GM23338 (cell line): ENCODE measurements at regions not wholly inside any gene's neighbourhood (a gene's known extent, or its start where the extent isn't known, plus 50 kb on each side); places are given as distances from the start of the nearest gene placed in this dataset.

Source experiments
- ATAC-seq: fragments of 200-7000 bp; cut with Tn5 transposase; 3 replicates; pipeline ENCODE4 v1.9.1; 2020
- DNase-seq: peaks from one replicate; pipeline ENCODE4 v3.0.0-alpha.2; 2015; ENCODE audit warnings: low spot score
- H2AFZ ChIP-seq: fragments of 200-600 bp; sonication (generic); 2 replicates; pipeline ENCODE4 v1.8.0; 2016; ENCODE audit warnings: antibody characterized with exemption, mild to moderate bottlenecking, moderate library complexity
- H3F3A ChIP-seq: fragments of 200-600 bp; sonication (generic); replicated peaks from 2 replicates; pipeline ENCODE4 v1.8.0; 2017; ENCODE audit warnings: antibody characterized with exemption, mixed run types, low read depth
- H3K27ac ChIP-seq: fragments of 200-600 bp; sonication (generic); 2 replicates; pipeline ENCODE4 v1.6.1; 2016; ENCODE audit warnings: low read depth
- H3K27me3 ChIP-seq: fragments of 200-600 bp; sonication (generic); 2 replicates; pipeline ENCODE4 v1.8.0; 2016; ENCODE audit warnings: mild to moderate bottlenecking, mixed run types, moderate library complexity; ENCODE audit not compliant: insufficient read depth
- H3K36me3 ChIP-seq: fragments of 200-600 bp; sonication (generic); 2 replicates; pipeline ENCODE4 v1.8.0; 2016; ENCODE audit warnings: mild to moderate bottlenecking; ENCODE audit not compliant: insufficient read depth
- H3K4me1 ChIP-seq: fragments of 200-600 bp; sonication (generic); 2 replicates; pipeline ENCODE4 v1.8.0; 2016; ENCODE audit warnings: mild to moderate bottlenecking, moderate library complexity; ENCODE audit not compliant: insufficient read depth
- H3K4me2 ChIP-seq: fragments of 200-600 bp; sonication (generic); 2 replicates; pipeline ENCODE4 v1.7.1; 2017; ENCODE audit warnings: mixed run types
- H3K4me3 ChIP-seq: fragments of 200-600 bp; sonication (generic); 2 replicates; pipeline ENCODE4 v1.6.1; 2016; ENCODE audit warnings: mixed run types
- H3K79me2 ChIP-seq: fragments of 200-600 bp; sonication (generic); replicated peaks from 2 replicates; pipeline ENCODE4 v1.8.0; 2017; ENCODE audit warnings: mild to moderate bottlenecking; ENCODE audit not compliant: insufficient read depth
- H3K9me2 ChIP-seq: fragments of 200-600 bp; sonication (generic); 2 replicates; pipeline ENCODE4 v1.8.0; 2017; ENCODE audit not compliant: insufficient read depth
- H4K20me1 ChIP-seq: fragments of 200-600 bp; sonication (generic); replicated peaks from 2 replicates; pipeline ENCODE4 v1.8.0; 2017; ENCODE audit warnings: mild to moderate bottlenecking; ENCODE audit not compliant: insufficient read depth
- H3K27ac Mint-ChIP-seq: 2 replicates; pipeline ENCODE4 v1.8.0; 2020; ENCODE audit warnings: inconsistent platforms, mild to moderate bottlenecking, moderate library complexity, mixed read lengths
- H3K27me3 Mint-ChIP-seq: 3 replicates; pipeline ENCODE4 v1.8.0; 2022; ENCODE audit warnings: low read depth, mild to moderate bottlenecking, moderate library complexity, mixed read lengths, inconsistent platforms; ENCODE audit not compliant: insufficient read depth, poor library complexity
- H3K36me3 Mint-ChIP-seq: 3 replicates; pipeline ENCODE4 v1.8.0; 2021; ENCODE audit warnings: low read depth, mild to moderate bottlenecking, inconsistent platforms, moderate library complexity, mixed read lengths
- H3K4me1 Mint-ChIP-seq: 3 replicates; pipeline ENCODE4 v1.8.0; 2020; ENCODE audit warnings: mild to moderate bottlenecking, inconsistent platforms, mixed read lengths
- H3K4me3 Mint-ChIP-seq: 3 replicates; pipeline ENCODE4 v1.8.0; 2021; ENCODE audit warnings: moderate library complexity, mild to moderate bottlenecking, inconsistent platforms, mixed read lengths
- H3K9me3 Mint-ChIP-seq: 3 replicates; pipeline ENCODE4 v1.8.0; 2020; ENCODE audit warnings: moderate library complexity, mild to moderate bottlenecking, inconsistent platforms, mixed read lengths
- CREB1 ChIP-seq: fragments of 250-450 bp; sonication (Bioruptor Pico); IDR thresholded peaks from 2 replicates; pipeline ENCODE4 v1.5.0; 2020; ENCODE audit warnings: low read depth, mild to moderate bottlenecking, moderate library complexity
- CTCF ChIP-seq, 2 experiments: fragments of 200-600 bp in 1 of 2; sonication (generic) in 1 of 2; conservative IDR thresholded peaks; 2 replicates each; pipeline versions ENCODE4 v1.5.1 to v1.6.1; 2016 to 2017; ENCODE audit warnings: antibody characterized with exemption in 2 of 2, low read depth in 2 of 2, mild to moderate bottlenecking in 2 of 2, moderate library complexity in 1 of 2
- ETS1 ChIP-seq: IDR thresholded peaks from 2 replicates; pipeline ENCODE4 v1.6.1; 2016; ENCODE audit warnings: antibody characterized with exemption
- EZH2 ChIP-seq: fragments of 200-600 bp; sonication (generic); IDR thresholded peaks from one replicate; pipeline ENCODE4 v1.8.0; 2017; ENCODE audit warnings: antibody characterized with exemption, mild to moderate bottlenecking, low read depth; ENCODE audit not compliant: unreplicated experiment
- EZH2phosphoT487 ChIP-seq: fragments of 200-600 bp; sonication (generic); IDR thresholded peaks from one replicate; pipeline ENCODE4 v1.8.1; 2018; ENCODE audit warnings: antibody characterized with exemption; ENCODE audit not compliant: unreplicated experiment
- JUNB ChIP-seq: IDR thresholded peaks from one replicate; pipeline ENCODE4 v1.6.1; 2016; ENCODE audit warnings: antibody characterized with exemption; ENCODE audit not compliant: unreplicated experiment
- NANOG ChIP-seq: IDR thresholded peaks from 2 replicates; pipeline ENCODE4 v1.6.1; 2016; ENCODE audit warnings: antibody characterized with exemption, borderline replicate concordance
- POLR2AphosphoS5 ChIP-seq: IDR thresholded peaks from 2 replicates; pipeline ENCODE4 v1.6.1; 2016; ENCODE audit warnings: antibody characterized with exemption, low read depth
- REST ChIP-seq: IDR thresholded peaks from one replicate; pipeline ENCODE4 v1.6.1; 2018; ENCODE audit warnings: antibody characterized with exemption; ENCODE audit not compliant: unreplicated experiment
- STAT1 ChIP-seq: IDR thresholded peaks from one replicate; pipeline ENCODE4 v1.6.1; 2016; ENCODE audit warnings: antibody characterized with exemption; ENCODE audit not compliant: unreplicated experiment
- ZNF114 ChIP-seq: fragments of 250-450 bp; sonication (Bioruptor Pico); IDR thresholded peaks from 2 replicates; pipeline ENCODE4 v1.5.0; 2020; ENCODE audit warnings: mild to moderate bottlenecking, moderate library complexity
- ZNF331 ChIP-seq: fragments of 250-450 bp; sonication (Bioruptor Pico); IDR thresholded peaks from 2 replicates; pipeline ENCODE4 v1.5.0; 2020; ENCODE audit warnings: low read depth, mild to moderate bottlenecking, moderate library complexity
- ZNF462 ChIP-seq: fragments of 250-450 bp; sonication (Bioruptor Pico); IDR thresholded peaks from 2 replicates; pipeline ENCODE4 v1.5.0; 2020; ENCODE audit warnings: mild to moderate bottlenecking, moderate library complexity

GRCh38 chr12:89803412-89803811, 94.8 kb upstream of the ATP2B1 start:
- Mint-ChIP-seq H3K4me1 (no peaks in the 10 kb centered on the region), H3K27ac (no peak overlapping the region), H3K27me3 (no peaks in the 10 kb centered on the region), H3K36me3 (no peaks in the 10 kb centered on the region), H3K4me3 (no peak overlapping the region), H3K9me3 (no peaks in the 10 kb centered on the region)
- DNase-seq (no peak), ATAC-seq (no peak)
- Histone ChIP-seq H3K4me3 (no peak overlapping the region), H3K27me3 (no peaks in the 10 kb centered on the region), H3K36me3 (no peaks in the 10 kb centered on the region), H3K27ac (no peak overlapping the region), H4K20me1 (no peaks in the 10 kb centered on the region), H3F3A (no peaks in the 10 kb centered on the region), H3K4me1 (no peaks in the 10 kb centered on the region), H3K79me2 (no peaks in the 10 kb centered on the region), H3K4me2 (no peak overlapping the region), H3K9me2 (no peaks in the 10 kb centered on the region), H2AFZ (no peak overlapping the region)
- TF ChIP-seq ZNF114 (CRISPR knock-in tag) (no peak), EZH2phosphoT487 (no peak), CREB1 (CRISPR knock-in tag) (no peak), CTCF (conservative IDR thresholded peaks at IDR 0.05; ENCODE audit: low read depth in 2 of 2) (no peak), NANOG (no peak), REST (no peak), STAT1 (no peak), POLR2AphosphoS5 (no peak), ZNF462 (CRISPR knock-in tag) (no peak), JUNB (no peak), ETS1 (no peak), EZH2 (no peak), ZNF331 (CRISPR knock-in tag) (no peak)
